Neural cell (in vitro differentiated cells): ENCODE measurements at regions not wholly inside any gene's neighbourhood (a gene's known extent, or its start where the extent isn't known, plus 50 kb on each side); places are given as distances from the start of the nearest gene placed in this dataset.

ENCODE experiments used
- H2AFZ ChIP-seq: fragments of 200-600, 300-800 bp; sonication (generic), shearing (Covaris generic); 2 replicates; pipeline ENCODE4 v1.6.0; 2014; ENCODE audit warnings: low read depth, mild to moderate bottlenecking, antibody characterized with exemption, low read length, moderate library complexity
- H3F3A ChIP-seq: fragments of 200-600 bp; shearing (Covaris generic); 2 replicates; pipeline ENCODE4 v1.6.1; 2016; ENCODE audit warnings: mild to moderate bottlenecking, moderate library complexity, mixed read lengths, antibody characterized with exemption, low read length; ENCODE audit not compliant: insufficient read depth, poor library complexity, severe bottlenecking
- H3K27ac ChIP-seq: fragments of 200-600, 300-800 bp; sonication (generic), shearing (Covaris generic); 2 replicates; pipeline ENCODE4 v1.5.1; 2014; ENCODE audit warnings: mild to moderate bottlenecking, low read length, moderate library complexity
- H3K27me3 ChIP-seq: fragments of 300-800, 200-600 bp; sonication (generic), shearing (Covaris generic); 2 replicates; pipeline ENCODE4 v1.6.0; 2014; ENCODE audit warnings: mild to moderate bottlenecking, low read depth, low read length, moderate library complexity; ENCODE audit not compliant: insufficient read depth
- H3K36me3 ChIP-seq: fragments of 300-800, 200-600 bp; sonication (generic), shearing (Covaris generic); 2 replicates; pipeline ENCODE4 v1.5.1; 2014; ENCODE audit warnings: mild to moderate bottlenecking, antibody characterized with exemption, low read length, moderate library complexity; ENCODE audit not compliant: insufficient read depth
- H3K4me2 ChIP-seq: fragments of 300-800, 200-600 bp; sonication (generic), shearing (Covaris generic); 2 replicates; pipeline ENCODE4 v1.6.0; 2014; ENCODE audit warnings: mild to moderate bottlenecking, low read length
- H3K4me3 ChIP-seq: fragments of 300-800, 200-600 bp; sonication (generic), shearing (Covaris generic); 2 replicates; pipeline ENCODE4 v1.5.1; 2014; ENCODE audit warnings: mild to moderate bottlenecking, low read length, moderate library complexity
- H3K79me2 ChIP-seq: fragments of 200-600 bp; shearing (Covaris generic); replicated peaks from 2 replicates; pipeline ENCODE4 v1.6.0; 2014; ENCODE audit warnings: mild to moderate bottlenecking, low read length, moderate library complexity; ENCODE audit not compliant: insufficient read depth
- H3K9ac ChIP-seq: fragments of 300-800, 200-600 bp; sonication (generic), shearing (Covaris generic); 2 replicates; pipeline ENCODE4 v1.6.1; 2016; ENCODE audit warnings: mild to moderate bottlenecking, low read length, mixed read lengths
- H3K9me2 ChIP-seq: fragments of 200-600 bp; shearing (Covaris generic); 2 replicates; pipeline ENCODE4 v1.6.1; 2016; ENCODE audit warnings: mild to moderate bottlenecking, low read length, mixed read lengths; ENCODE audit not compliant: insufficient read depth
- H3K9me3 ChIP-seq: fragments of 200-600, 300-800 bp; sonication (generic), shearing (Covaris generic); 2 replicates; pipeline ENCODE4 v1.6.1; 2016; ENCODE audit warnings: mild to moderate bottlenecking, mixed run types, low read length, moderate library complexity, mixed read lengths
- H4K20me1 ChIP-seq: fragments of 200-600 bp; shearing (Covaris generic); 2 replicates; pipeline ENCODE4 v1.6.1; 2016; ENCODE audit warnings: mild to moderate bottlenecking, mixed run types; ENCODE audit not compliant: insufficient read depth
- EP300 ChIP-seq: fragments of 450-650 bp; conservative IDR thresholded peaks from 2 replicates; pipeline ENCODE4 v1.6.1; 2014; ENCODE audit warnings: antibody characterized with exemption, mild to moderate bottlenecking, moderate library complexity; ENCODE audit not compliant: poor library complexity, severe bottlenecking
- EZH2 ChIP-seq: fragments of 200-600, 300-800 bp; shearing (Covaris generic), sonication (generic); IDR thresholded peaks from 2 replicates; pipeline ENCODE4 v1.6.1; 2014; ENCODE audit warnings: antibody characterized with exemption, low read length, borderline replicate concordance, mild to moderate bottlenecking; ENCODE audit not compliant: insufficient read depth, poor library complexity, severe bottlenecking
- MXI1 ChIP-seq: fragments of 450-650 bp; conservative IDR thresholded peaks from 2 replicates; pipeline ENCODE4 v1.6.1; 2014; ENCODE audit warnings: antibody characterized with exemption, mild to moderate bottlenecking; ENCODE audit not compliant: poor library complexity, severe bottlenecking
- POLR2AphosphoS5 ChIP-seq: IDR thresholded peaks from 2 replicates; pipeline ENCODE4 v1.6.1; 2012
- RAD21 ChIP-seq: fragments of 450-650 bp; conservative IDR thresholded peaks from 2 replicates; pipeline ENCODE4 v1.6.1; 2014; ENCODE audit warnings: antibody characterized with exemption, mild to moderate bottlenecking, moderate library complexity
- SMC3 ChIP-seq: fragments of 450-650 bp; conservative IDR thresholded peaks from 2 replicates; pipeline ENCODE4 v1.6.1; 2014; ENCODE audit warnings: antibody characterized with exemption, mild to moderate bottlenecking, moderate library complexity; ENCODE audit not compliant: poor library complexity
- TAF1 ChIP-seq: IDR thresholded peaks from 2 replicates; pipeline ENCODE4 v1.6.1; 2012; ENCODE audit warnings: low read depth
- TF ChIP-seq, protein P1 (sequence below): fragments of 450-650 bp; IDR thresholded peaks from 2 replicates; pipeline ENCODE4 v1.5.1; 2014; ENCODE audit warnings: antibody characterized with exemption, mild to moderate bottlenecking, moderate library complexity; ENCODE audit not compliant: poor library complexity, severe bottlenecking
- TF ChIP-seq, protein P2 (sequence below): IDR thresholded peaks from 2 replicates; pipeline ENCODE4 v1.6.1; 2012; ENCODE audit warnings: borderline replicate concordance

DNA sequence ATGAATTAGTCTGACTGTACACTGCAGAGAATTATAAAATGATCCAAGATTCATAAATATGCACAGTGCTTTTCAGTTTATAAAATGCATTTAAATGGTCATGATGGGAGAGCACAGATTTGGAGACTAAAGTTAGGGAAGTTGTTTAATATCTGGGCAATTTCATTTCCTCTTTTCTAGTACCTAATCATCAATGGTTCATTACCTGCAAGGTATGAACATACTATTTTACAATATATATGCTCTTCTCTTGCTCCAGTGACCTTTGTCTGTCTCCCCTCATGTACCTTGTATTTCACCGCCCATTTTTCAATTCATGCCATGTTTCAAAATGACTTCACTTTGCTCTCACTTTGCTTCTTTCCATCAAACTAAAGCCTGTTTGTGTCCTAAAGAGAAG is 114.5 kb downstream of the SUCNR1 start:
- Histone ChIP-seq H3K79me2 (no peaks in the 10 kb centered on the region), H3K4me2 (no peak overlapping the region), H3F3A (no peaks in the 10 kb centered on the region), H3K27me3 (no peaks in the 10 kb centered on the region), H3K27ac (peak overlapping the region; percentile 64), H3K4me3 (no peak overlapping the region), H3K9me2 (no peaks in the 10 kb centered on the region), H4K20me1 (no peaks in the 10 kb centered on the region), H3K9me3 (no peaks in the 10 kb centered on the region), H3K36me3 (no peaks in the 10 kb centered on the region), H3K9ac (no peak overlapping the region), H2AFZ (no peak overlapping the region)
- no peak for TF ChIP-seq TAF1

- no peak overlapping the region for H3K4me2 ChIP-seq
- TF ChIP-seq SMC3 (no peak), POLR2AphosphoS5 (no peak), EP300 (no peak), RAD21 (no peak), MXI1 (no peak)
- no peaks in the 10 kb centered on the region for H4K20me1 ChIP-seq
Observed at GRCh38 chr3:151989621-151990020, 116.2 kb downstream of the SUCNR1 start.

GRCh38 chr3:151990696-151991376 is 117.4 kb downstream of the SUCNR1 start:
- Histone ChIP-seq H3F3A (no peaks in the 10 kb centered on the region), H3K4me2 (no peak overlapping the region)

More at GRCh38 chr3:151989621-151990020, 116.2 kb downstream of the SUCNR1 start:
- Histone ChIP-seq H3K9me3 (no peaks in the 10 kb centered on the region), H3K27me3 (no peaks in the 10 kb centered on the region), H3K36me3 (no peaks in the 10 kb centered on the region), H3K79me2 (no peaks in the 10 kb centered on the region), H3K9ac (no peak overlapping the region), H3K9me2 (no peaks in the 10 kb centered on the region), H3K4me3 (no peak overlapping the region), H3F3A (no peaks in the 10 kb centered on the region), H2AFZ (no peak overlapping the region), H3K27ac (no peak overlapping the region)

GRCh38 chr3:151992326-151993041 is 119.0 kb downstream of the SUCNR1 start:
- Histone ChIP-seq H3K27ac (no peak overlapping the region), H3K9me2 (no peaks in the 10 kb centered on the region), H3K79me2 (no peaks in the 10 kb centered on the region), H3K36me3 (no peaks in the 10 kb centered on the region), H3K27me3 (no peaks in the 10 kb centered on the region), H2AFZ (no peak overlapping the region), H3K9ac (no peak overlapping the region), H3F3A (no peaks in the 10 kb centered on the region), H4K20me1 (no peaks in the 10 kb centered on the region), H3K4me2 (no peak overlapping the region), H3K9me3 (no peaks in the 10 kb centered on the region), H3K4me3 (no peak overlapping the region)
- TF ChIP-seq SMC3 (no peak), TAF1 (no peak), MXI1 (no peak), EP300 (no peak), POLR2AphosphoS5 (no peak), RAD21 (no peak), EZH2 (no peak)
- TF ChIP-seq, protein P1, sequence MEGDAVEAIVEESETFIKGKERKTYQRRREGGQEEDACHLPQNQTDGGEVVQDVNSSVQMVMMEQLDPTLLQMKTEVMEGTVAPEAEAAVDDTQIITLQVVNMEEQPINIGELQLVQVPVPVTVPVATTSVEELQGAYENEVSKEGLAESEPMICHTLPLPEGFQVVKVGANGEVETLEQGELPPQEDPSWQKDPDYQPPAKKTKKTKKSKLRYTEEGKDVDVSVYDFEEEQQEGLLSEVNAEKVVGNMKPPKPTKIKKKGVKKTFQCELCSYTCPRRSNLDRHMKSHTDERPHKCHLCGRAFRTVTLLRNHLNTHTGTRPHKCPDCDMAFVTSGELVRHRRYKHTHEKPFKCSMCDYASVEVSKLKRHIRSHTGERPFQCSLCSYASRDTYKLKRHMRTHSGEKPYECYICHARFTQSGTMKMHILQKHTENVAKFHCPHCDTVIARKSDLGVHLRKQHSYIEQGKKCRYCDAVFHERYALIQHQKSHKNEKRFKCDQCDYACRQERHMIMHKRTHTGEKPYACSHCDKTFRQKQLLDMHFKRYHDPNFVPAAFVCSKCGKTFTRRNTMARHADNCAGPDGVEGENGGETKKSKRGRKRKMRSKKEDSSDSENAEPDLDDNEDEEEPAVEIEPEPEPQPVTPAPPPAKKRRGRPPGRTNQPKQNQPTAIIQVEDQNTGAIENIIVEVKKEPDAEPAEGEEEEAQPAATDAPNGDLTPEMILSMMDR, result no peak
- TF ChIP-seq, protein P2, sequence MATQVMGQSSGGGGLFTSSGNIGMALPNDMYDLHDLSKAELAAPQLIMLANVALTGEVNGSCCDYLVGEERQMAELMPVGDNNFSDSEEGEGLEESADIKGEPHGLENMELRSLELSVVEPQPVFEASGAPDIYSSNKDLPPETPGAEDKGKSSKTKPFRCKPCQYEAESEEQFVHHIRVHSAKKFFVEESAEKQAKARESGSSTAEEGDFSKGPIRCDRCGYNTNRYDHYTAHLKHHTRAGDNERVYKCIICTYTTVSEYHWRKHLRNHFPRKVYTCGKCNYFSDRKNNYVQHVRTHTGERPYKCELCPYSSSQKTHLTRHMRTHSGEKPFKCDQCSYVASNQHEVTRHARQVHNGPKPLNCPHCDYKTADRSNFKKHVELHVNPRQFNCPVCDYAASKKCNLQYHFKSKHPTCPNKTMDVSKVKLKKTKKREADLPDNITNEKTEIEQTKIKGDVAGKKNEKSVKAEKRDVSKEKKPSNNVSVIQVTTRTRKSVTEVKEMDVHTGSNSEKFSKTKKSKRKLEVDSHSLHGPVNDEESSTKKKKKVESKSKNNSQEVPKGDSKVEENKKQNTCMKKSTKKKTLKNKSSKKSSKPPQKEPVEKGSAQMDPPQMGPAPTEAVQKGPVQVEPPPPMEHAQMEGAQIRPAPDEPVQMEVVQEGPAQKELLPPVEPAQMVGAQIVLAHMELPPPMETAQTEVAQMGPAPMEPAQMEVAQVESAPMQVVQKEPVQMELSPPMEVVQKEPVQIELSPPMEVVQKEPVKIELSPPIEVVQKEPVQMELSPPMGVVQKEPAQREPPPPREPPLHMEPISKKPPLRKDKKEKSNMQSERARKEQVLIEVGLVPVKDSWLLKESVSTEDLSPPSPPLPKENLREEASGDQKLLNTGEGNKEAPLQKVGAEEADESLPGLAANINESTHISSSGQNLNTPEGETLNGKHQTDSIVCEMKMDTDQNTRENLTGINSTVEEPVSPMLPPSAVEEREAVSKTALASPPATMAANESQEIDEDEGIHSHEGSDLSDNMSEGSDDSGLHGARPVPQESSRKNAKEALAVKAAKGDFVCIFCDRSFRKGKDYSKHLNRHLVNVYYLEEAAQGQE, result no peak

More at GRCh38 chr3:151990696-151991376, 117.4 kb downstream of the SUCNR1 start:
- H3K27me3 ChIP-seq, result no peaks in the 10 kb centered on the region
- H3K9me2 ChIP-seq, result no peaks in the 10 kb centered on the region
- H3K9me3 ChIP-seq, result no peaks in the 10 kb centered on the region
- H4K20me1 ChIP-seq, result no peaks in the 10 kb centered on the region
- H3K9ac ChIP-seq, result no peak overlapping the region
- H3K79me2 ChIP-seq, result no peaks in the 10 kb centered on the region
- TF ChIP-seq EZH2, result no peak
- no peak for TF ChIP-seq SMC3
- TF ChIP-seq TAF1, result no peak
- TF ChIP-seq RAD21, result no peak
- no peak overlapping the region for H3K4me3 ChIP-seq
- H3K27ac ChIP-seq, result no peak overlapping the region
- H3K36me3 ChIP-seq, result no peaks in the 10 kb centered on the region
- no peak overlapping the region for H2AFZ ChIP-seq
